ENCODE measurements at regions not wholly inside any gene's neighbourhood (a gene's known extent, or its start where the extent isn't known, plus 50 kb on each side); places are given as distances from the start of the nearest gene placed in this dataset.

DNA sequence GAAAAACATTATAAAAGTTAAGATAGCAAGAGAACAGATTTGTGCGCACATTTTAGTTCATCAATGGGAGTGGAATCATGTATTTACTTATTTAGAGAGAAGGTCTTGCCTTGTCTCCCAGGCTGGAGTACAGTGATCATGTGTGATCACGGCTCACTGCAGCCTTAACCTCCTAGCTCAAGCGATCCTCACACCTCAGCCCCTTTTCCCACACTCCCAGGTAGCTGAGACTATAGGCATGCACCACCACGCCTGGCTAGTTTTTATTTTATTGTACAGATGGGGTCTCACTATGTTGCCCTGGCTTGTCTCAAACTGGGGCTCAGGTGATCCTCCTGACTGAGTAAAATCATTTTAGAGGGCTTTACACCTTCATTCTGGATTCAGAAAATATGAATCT, 72.3 kb upstream of the ADGRF1 start:
- no peaks in the 10 kb centered on the region for H3K36me3 ChIP-seq (ENCODE audit: control insufficient read depth, insufficient read depth, low read length)
- ChIA-PET CTCF (ENCODE audit: low intra/inter-chr PET ratio) (no interaction called here), POLR2A (interaction anchor here (1.0 kb wide), 1 partner anchor 13 kb away, joined by 3 read pairs; no protein-coding TSS in a partner anchor)
- no peak overlapping the region for H3K4me3 ChIP-seq
- H3K4me2 ChIP-seq (ENCODE audit: insufficient read depth, low read length), result no peak overlapping the region
- no TSS peak for BruUV-seq (replicated peaks)
- no peaks in the 10 kb centered on the region for H3K27me3 ChIP-seq (ENCODE audit: control insufficient read depth in 2 of 2, insufficient read depth in 2 of 2, low read length in 2 of 2)
- H3K9me1 ChIP-seq (ENCODE audit: control insufficient read depth, insufficient read depth, low read length), result no peaks in the 10 kb centered on the region
- FAIRE-seq, result no peak
- no peaks in the 10 kb centered on the region for H4K20me1 ChIP-seq (replicated peaks; ENCODE audit: control insufficient read depth, insufficient read depth, low read length)
- H3K9me3 ChIP-seq (replicated peaks; ENCODE audit: control insufficient read depth, insufficient read depth, low read depth, low read length), result no peaks in the 10 kb centered on the region
- WGBS (ENCODE audit: insufficient coverage, low coverage, missing lambda C conversion rate), result 20% methylated on average over 4 of the region's 4 CpGs
- intact Hi-C loops (cut with micrococcal nuclease) (no loop called here), in situ Hi-C loops (cut with MboI) (no loop called here)
- no peaks in the 10 kb centered on the region for H3K79me2 ChIP-seq (ENCODE audit: control insufficient read depth, insufficient read depth, low read length)
- no peak overlapping the region for H3K9ac ChIP-seq (ENCODE audit: insufficient read depth in 1 of 2, low read depth in 2 of 2, low read length in 2 of 2)
- H3K27ac ChIP-seq (ENCODE audit: extremely low read depth, low read depth, low read length), result no peak overlapping the region
- no peaks in the 10 kb centered on the region; a peak in 2 of 5 replicates for H3K4me1 ChIP-seq (replicated peaks in 1 of 2; ENCODE audit: control insufficient read depth in 2 of 2, insufficient read depth in 2 of 2, low read length in 2 of 2)
- no peak overlapping the region for H2AFZ ChIP-seq (ENCODE audit: low read depth, low read length)
- ATAC-seq, result no peak
- TF ChIP-seq, protein P1, sequence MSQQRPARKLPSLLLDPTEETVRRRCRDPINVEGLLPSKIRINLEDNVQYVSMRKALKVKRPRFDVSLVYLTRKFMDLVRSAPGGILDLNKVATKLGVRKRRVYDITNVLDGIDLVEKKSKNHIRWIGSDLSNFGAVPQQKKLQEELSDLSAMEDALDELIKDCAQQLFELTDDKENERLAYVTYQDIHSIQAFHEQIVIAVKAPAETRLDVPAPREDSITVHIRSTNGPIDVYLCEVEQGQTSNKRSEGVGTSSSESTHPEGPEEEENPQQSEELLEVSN (IDR thresholded peaks at IDR 0.05; ENCODE audit: borderline replicate concordance in 1 of 2, extremely low read depth in 1 of 2, insufficient read depth in 1 of 2, insufficient read length in 1 of 2, low read depth in 1 of 2, low read length in 1 of 2, poor library complexity in 1 of 2, severe bottlenecking in 1 of 2), result peak in 1 of 2 experiments; percentile 54
- TF ChIP-seq L3MBTL2 (IDR thresholded peaks at IDR 0.05) (0 out of 2 replicates have a peak, but pooled peaks have one; percentile 28), POLR3G (IDR thresholded peaks at IDR 0.05; ENCODE audit: extremely low read depth, insufficient read length, insufficient replicate concordance) (no peak)
- no peak for DNase-seq (ENCODE audit: extremely low read depth in 1 of 4, low spot score in 3 of 4)

DNA sequence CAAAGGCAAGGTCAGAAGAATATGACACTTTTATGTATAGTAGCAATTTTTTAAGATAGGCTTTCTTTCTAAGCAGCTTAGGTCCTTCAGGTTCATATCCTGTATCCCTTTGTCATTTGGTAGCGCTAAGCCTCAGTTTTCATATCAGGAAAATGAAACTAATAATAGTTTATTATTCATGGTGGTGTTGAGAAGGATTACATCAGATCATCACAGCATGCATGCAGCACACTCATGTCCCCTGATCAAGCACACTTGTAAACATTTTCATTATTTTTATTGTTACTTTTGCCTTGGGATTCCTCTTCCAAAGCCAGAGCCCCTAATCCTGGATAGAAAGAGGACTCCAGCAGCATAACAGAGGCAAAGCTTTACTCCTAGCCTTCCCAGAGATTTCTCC, 70.2 kb upstream of the ADGRF1 start:
- H3K27ac ChIP-seq (ENCODE audit: extremely low read depth, low read depth, low read length), result no peak overlapping the region

More for the DNA sequence above, 70.2 kb upstream of the ADGRF1 start:
- Histone ChIP-seq H2AFZ (ENCODE audit: low read depth, low read length) (no peak overlapping the region), H3K4me1 (replicated peaks in 1 of 2; ENCODE audit: control insufficient read depth in 2 of 2, insufficient read depth in 2 of 2, low read length in 2 of 2) (peaks cover 0 to 2% of the 10 kb centered on the region in 2 experiments; a peak in 2 of 5 replicates), H3K79me2 (ENCODE audit: control insufficient read depth, insufficient read depth, low read length) (no peaks in the 10 kb centered on the region), H3K4me3 (no peak overlapping the region), H3K9me1 (ENCODE audit: control insufficient read depth, insufficient read depth, low read length) (no peaks in the 10 kb centered on the region), H3K9me3 (replicated peaks; ENCODE audit: control insufficient read depth, insufficient read depth, low read depth, low read length) (no peaks in the 10 kb centered on the region), H3K9ac (ENCODE audit: insufficient read depth in 1 of 2, low read depth in 2 of 2, low read length in 2 of 2) (no peak overlapping the region), H3K27me3 (ENCODE audit: control insufficient read depth in 2 of 2, insufficient read depth in 2 of 2, low read length in 2 of 2) (no peaks in the 10 kb centered on the region), H3K36me3 (ENCODE audit: control insufficient read depth, insufficient read depth, low read length) (no peaks in the 10 kb centered on the region), H4K20me1 (replicated peaks; ENCODE audit: control insufficient read depth, insufficient read depth, low read length) (no peaks in the 10 kb centered on the region), H3K4me2 (ENCODE audit: insufficient read depth, low read length) (no peak overlapping the region)
- ChIA-PET POLR2A (no interaction called here), CTCF (ENCODE audit: low intra/inter-chr PET ratio) (no interaction called here)
- no peak for DNase-seq (ENCODE audit: extremely low read depth in 1 of 4, low spot score in 3 of 4)
- intact Hi-C loops (cut with micrococcal nuclease), result no loop called here
- no peak for TF ChIP-seq ZNF41 (CRISPR knock-in tag; conservative IDR thresholded peaks at IDR 0.05)
- TF ChIP-seq TEAD1 (CRISPR knock-in tag; IDR thresholded peaks at IDR 0.05), result no peak
- TF ChIP-seq ZNF668 (CRISPR knock-in tag; IDR thresholded peaks at IDR 0.05), result no peak
- TF ChIP-seq SMAD2 (IDR thresholded peaks at IDR 0.05; ENCODE audit: low read depth, low read length), result no peak
- TF ChIP-seq TCFL5 (CRISPR knock-in tag; conservative IDR thresholded peaks at IDR 0.05), result no peak
- no peak for TF ChIP-seq OTX1 (CRISPR knock-in tag; IDR thresholded peaks at IDR 0.05)
- TF ChIP-seq BHLHE40 (IDR thresholded peaks at IDR 0.05; ENCODE audit: low read length), result no peak
- TF ChIP-seq BACH1 (tag; IDR thresholded peaks at IDR 0.05), result no peak
- 33% methylated on average over 1 of the region's 1 CpG for WGBS (ENCODE audit: insufficient coverage, low coverage, missing lambda C conversion rate)
- ATAC-seq, result no peak
- in situ Hi-C loops (cut with MboI), result no loop called here
- no TSS peak for BruUV-seq (replicated peaks)
- FAIRE-seq, result no peak
